Parathyroid adenoma (tissue), 2 donors: ENCODE measurements at regions not wholly inside any gene's neighbourhood (a gene's known extent, or its start where the extent isn't known, plus 50 kb on each side); places are given as distances from the start of the nearest gene placed in this dataset.
"Not testable (repeated sequence)": the region's sequence is repeated elsewhere in the genome, so short reads cannot be mapped to it uniquely, and the experiment has no call there.

ENCODE experiments used
- H2AFZ ChIP-seq: fragments of 300-600 bp; sonication (generic); one replicate; pipeline ENCODE4 v1.7.0; 2017; ENCODE audit warnings: antibody characterized with exemption, mild to moderate bottlenecking
- H3K27ac ChIP-seq: fragments of 300-600 bp; sonication (generic); one replicate; pipeline ENCODE4 v1.7.0; 2017
- H3K27me3 ChIP-seq: fragments of 300-600 bp; sonication (generic); one replicate; pipeline ENCODE4 v1.7.0; 2017; ENCODE audit warnings: low read length; ENCODE audit not compliant: control insufficient read depth, insufficient read depth
- H3K36me3 ChIP-seq: fragments of 300-600 bp; sonication (generic); one replicate; pipeline ENCODE4 v1.7.0; 2017; ENCODE audit warnings: low read length; ENCODE audit not compliant: control insufficient read depth, insufficient read depth
- H3K4me1 ChIP-seq: fragments of 300-600 bp; sonication (generic); one replicate; pipeline ENCODE4 v1.7.0; 2017; ENCODE audit warnings: control low read depth
- H3K4me2 ChIP-seq: fragments of 300-600 bp; sonication (generic); one replicate; pipeline ENCODE4 v1.7.0; 2017; ENCODE audit warnings: low read length
- H3K4me3 ChIP-seq: fragments of 300-600 bp; sonication (generic); one replicate; pipeline ENCODE4 v1.7.0; 2017; ENCODE audit warnings: low read depth, low read length
- H3K79me2 ChIP-seq: fragments of 300-600 bp; sonication (generic); one replicate; pipeline ENCODE4 v1.7.0; 2017; ENCODE audit warnings: control low read depth
- H3K9ac ChIP-seq: fragments of 300-600 bp; sonication (generic); one replicate; pipeline ENCODE4 v1.7.0; 2017; ENCODE audit warnings: mild to moderate bottlenecking
- H3K9me3 ChIP-seq: fragments of 300-600 bp; sonication (generic); one replicate; pipeline ENCODE4 v1.7.0; 2017; ENCODE audit warnings: low read length; ENCODE audit not compliant: control insufficient read depth
- CTCF ChIP-seq: fragments of 300-600 bp; sonication (generic); IDR thresholded peaks from one replicate; pipeline ENCODE4 v1.7.0; 2017; ENCODE audit warnings: antibody characterized with exemption, mild to moderate bottlenecking
- donor health status: primary hyperparathyroidism.

GRCh38 chr1:219863816-219864215 is 64.5 kb downstream of the SLC30A10 start:
- not testable (repeated sequence) for H3K27me3 ChIP-seq, H2AFZ ChIP-seq, H3K79me2 ChIP-seq, H3K36me3 ChIP-seq, H3K9me3 ChIP-seq, H3K4me3 ChIP-seq, H3K27ac ChIP-seq, H3K9ac ChIP-seq, H3K4me2 ChIP-seq, H3K4me1 ChIP-seq

- Histone ChIP-seq H3K27me3 (no peaks in the 10 kb centered on the region), H3K27ac (no peak overlapping the region), H3K4me2 (no peak overlapping the region), H2AFZ (no peak overlapping the region), H3K79me2 (no peaks in the 10 kb centered on the region), H3K9ac (no peak overlapping the region), H3K4me1 (no peaks in the 10 kb centered on the region), H3K36me3 (no peaks in the 10 kb centered on the region), H3K4me3 (no peak overlapping the region), H3K9me3 (no peaks in the 10 kb centered on the region)
- no peak for TF ChIP-seq CTCF
Measured at GRCh38 chr1:219862366-219862765, 66.0 kb downstream of the SLC30A10 start.

DNA sequence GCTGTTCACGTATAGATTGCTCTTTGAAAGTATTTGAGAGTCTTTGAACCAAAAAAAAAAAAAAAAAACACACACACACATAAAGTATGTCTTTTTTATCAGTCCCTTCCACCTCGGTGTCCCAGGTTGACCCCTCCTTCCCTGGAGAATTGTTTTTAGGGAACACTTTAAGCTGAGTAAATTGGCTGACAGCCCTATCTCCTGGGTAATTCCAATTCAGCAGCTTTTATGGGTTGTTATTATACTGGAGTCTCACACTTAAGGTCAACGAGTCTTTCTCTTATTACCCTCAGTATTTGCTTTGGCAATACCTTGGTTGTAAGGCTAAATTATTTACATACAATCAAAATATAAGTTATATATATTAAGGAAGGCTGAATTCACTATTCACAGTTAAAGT is 69.4 kb downstream of the SLC30A10 start:
- no peak overlapping the region for H3K27ac ChIP-seq

DNA sequence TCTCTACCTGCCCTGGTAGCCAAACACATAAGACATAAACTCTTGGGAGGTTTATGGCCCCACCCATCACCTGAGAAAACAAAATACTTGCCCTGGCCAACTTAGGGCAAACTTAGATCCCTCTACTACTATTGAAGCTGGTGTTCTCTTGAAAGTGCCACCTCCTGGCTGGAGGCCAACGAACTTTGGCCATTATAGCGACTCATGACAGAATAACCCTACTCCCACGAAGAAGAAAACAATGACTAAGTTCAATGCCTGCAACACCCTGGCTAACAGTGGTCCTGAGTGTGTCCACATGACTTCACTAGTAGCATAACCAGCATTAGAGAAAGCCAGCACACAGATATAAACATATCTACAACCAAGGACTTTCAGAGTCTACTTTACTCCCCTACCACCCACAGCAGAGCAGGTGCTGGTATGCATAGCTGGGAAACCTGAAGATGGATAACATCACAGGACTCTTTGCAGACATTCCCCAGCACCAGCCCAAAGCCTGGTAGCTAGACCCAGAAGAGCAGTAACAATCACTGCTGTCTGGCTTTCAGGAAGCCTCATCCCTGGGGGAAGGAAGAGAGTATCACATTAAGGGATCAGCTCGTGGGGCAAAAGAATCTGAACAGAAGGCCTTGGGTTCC is 81.0 kb downstream of the SLC30A10 start:
- H3K79me2 ChIP-seq: no peaks in the 10 kb centered on the region
- H3K4me2 ChIP-seq: no peak overlapping the region
- no peaks in the 10 kb centered on the region for H3K27me3 ChIP-seq
- H3K36me3 ChIP-seq: no peaks in the 10 kb centered on the region
- TF ChIP-seq CTCF: no peak
- no peak overlapping the region for H3K4me3 ChIP-seq
- H2AFZ ChIP-seq: no peak overlapping the region
- no peaks in the 10 kb centered on the region for H3K4me1 ChIP-seq
- no peak overlapping the region for H3K27ac ChIP-seq
- H3K9me3 ChIP-seq: no peaks in the 10 kb centered on the region
- no peak overlapping the region for H3K9ac ChIP-seq

More for the DNA sequence above, 69.4 kb downstream of the SLC30A10 start:
- Histone ChIP-seq H3K79me2 (no peaks in the 10 kb centered on the region), H3K4me1 (no peaks in the 10 kb centered on the region), H3K9ac (no peak overlapping the region), H3K4me2 (no peak overlapping the region), H3K4me3 (no peak overlapping the region), H2AFZ (no peak overlapping the region), H3K27me3 (no peaks in the 10 kb centered on the region), H3K9me3 (no peaks in the 10 kb centered on the region), H3K36me3 (no peaks in the 10 kb centered on the region)
- TF ChIP-seq CTCF: no peak

GRCh38 chr1:219839595-219839994 is 88.8 kb downstream of the SLC30A10 start:
- not testable (repeated sequence) for H3K4me2 ChIP-seq, H3K27ac ChIP-seq, H3K9ac ChIP-seq, H2AFZ ChIP-seq, H3K4me1 ChIP-seq, H3K27me3 ChIP-seq, H3K4me3 ChIP-seq, H3K79me2 ChIP-seq, H3K36me3 ChIP-seq, H3K9me3 ChIP-seq

DNA sequence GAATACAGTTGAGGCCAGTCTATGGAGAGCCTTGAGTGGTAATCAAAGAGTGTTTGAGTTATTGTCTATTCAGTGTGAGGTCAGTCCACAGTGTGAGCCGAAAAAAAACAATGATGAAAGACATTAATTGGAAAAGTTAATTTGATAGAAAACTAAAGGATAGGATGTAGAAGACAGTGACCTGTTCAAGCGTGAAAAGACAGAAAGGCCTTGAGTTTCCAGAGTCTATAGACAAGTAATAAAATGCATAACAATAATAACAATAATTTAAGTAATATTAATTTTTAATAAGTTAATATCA is 90.4 kb downstream of the SLC30A10 start:
- H3K9ac ChIP-seq: no peak overlapping the region
- no peaks in the 10 kb centered on the region for H3K9me3 ChIP-seq
- no peaks in the 10 kb centered on the region for H3K4me1 ChIP-seq
- no peak overlapping the region for H3K4me3 ChIP-seq
- H3K79me2 ChIP-seq: no peaks in the 10 kb centered on the region
- no peak overlapping the region for H3K4me2 ChIP-seq
- no peak overlapping the region for H3K27ac ChIP-seq
- H2AFZ ChIP-seq: no peak overlapping the region
- no peaks in the 10 kb centered on the region for H3K27me3 ChIP-seq
- H3K36me3 ChIP-seq: no peaks in the 10 kb centered on the region
- TF ChIP-seq CTCF: no peak
